Left renal cortex interstitium (tissue), 4 donors: ENCODE measurements at regions not wholly inside any gene's neighbourhood (a gene's known extent, or its start where the extent isn't known, plus 50 kb on each side); places are given as distances from the start of the nearest gene placed in this dataset.
A peak's percentile ranks its signal among the peaks of the same experiment; 100 is the strongest.
"Not testable (repeated sequence)": the region's sequence is repeated elsewhere in the genome, so short reads cannot be mapped to it uniquely, and the experiment has no call there.

Experiments used
- DNase-seq, 4 donors: peaks; one replicate each; pipeline ENCODE4 v3.0.0-alpha.2; 2013; ENCODE audit warnings: low read depth in 4 of 4, low spot score in 2 of 4, missing footprints in 1 of 4

DNA sequence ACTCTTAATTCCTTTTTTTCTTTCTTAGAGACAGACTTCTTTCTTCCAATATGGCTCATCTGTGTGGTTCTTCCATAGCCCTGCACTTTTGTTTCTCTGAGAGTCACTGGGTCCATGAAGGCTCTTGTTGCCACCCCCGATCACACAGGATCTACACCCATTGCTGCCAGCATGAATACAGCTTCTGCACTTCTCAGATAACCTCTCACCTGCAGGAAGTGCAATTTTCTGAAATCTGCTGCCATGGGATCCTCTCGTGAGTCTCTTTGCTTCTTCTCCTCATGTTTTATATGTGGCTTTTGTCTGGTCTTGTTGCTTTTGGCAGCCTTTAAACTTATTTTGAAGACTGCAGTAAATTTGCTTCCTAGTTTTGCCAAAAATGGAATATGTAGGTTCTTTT lies 171.2 kb downstream of the TMEM167A start:
- no peak for DNase-seq

DNA sequence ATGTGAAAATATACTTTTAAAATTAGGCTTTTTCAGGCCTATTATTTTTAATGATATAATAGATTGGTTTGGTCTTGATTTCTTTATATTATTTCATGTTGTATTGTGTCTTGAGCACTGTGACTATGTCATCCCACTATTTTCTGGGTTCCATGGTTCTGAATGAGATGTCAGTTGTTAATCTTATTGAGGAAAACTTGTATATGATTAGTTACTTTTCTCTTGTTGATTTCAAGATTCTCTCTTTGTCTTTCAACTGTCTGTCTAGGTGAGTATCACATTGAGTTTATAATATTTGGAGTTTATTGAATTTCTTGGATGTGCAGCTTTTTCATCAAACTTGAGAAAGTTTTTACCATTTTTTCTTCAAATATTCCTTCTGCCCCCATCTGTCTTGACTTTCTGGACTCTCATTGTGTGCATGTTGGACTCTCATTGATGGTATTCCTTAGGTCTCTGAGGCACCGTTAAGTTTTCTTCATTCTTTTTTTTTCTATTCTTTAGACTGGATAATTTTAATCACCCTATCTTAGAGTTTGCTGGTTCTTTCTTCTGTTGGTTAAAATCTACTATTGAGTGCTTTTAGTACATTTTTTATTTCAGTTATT lies 175.8 kb downstream of the TMEM167A start:
- no peak for DNase-seq

DNA sequence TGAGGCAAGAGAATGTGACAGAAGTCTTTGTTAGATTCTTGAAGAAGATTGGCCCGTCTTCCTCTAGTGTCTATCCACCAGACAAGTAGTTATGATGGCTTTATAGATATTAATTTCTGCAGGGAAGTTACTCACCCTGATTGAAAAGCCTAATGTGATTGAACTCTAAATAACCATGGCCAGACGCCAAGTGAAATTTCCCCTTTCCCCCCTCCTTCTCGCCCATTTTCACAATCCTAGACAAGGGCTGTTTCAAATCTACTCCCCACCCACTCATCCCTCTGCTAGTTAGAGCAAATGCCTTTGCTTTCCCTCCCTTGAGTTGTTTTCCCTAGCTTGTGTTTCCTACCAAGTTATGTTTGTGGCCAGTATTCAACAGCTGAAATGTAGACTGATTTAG lies 182.5 kb downstream of the TMEM167A start:
- peak in 1 of 4 donors; percentile 32 for DNase-seq

DNA sequence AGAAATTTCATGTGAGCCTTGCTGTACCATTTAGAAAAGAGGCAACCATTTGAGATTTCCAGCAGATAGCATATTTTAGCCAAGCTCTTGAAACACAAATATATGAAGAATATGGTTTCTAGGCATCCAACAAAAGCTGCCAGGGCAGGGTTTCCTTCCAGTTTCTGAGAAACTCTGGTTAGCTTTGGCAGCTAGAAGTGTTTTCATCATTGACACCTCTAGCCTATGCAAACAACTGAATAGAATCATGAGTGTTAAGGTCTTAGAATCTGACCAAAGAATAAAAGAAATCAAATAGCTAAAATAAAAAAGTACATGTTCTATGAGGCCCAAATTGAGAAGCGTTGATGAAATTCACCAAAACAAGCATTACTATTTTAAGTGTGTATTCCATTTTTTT lies 188.1 kb downstream of the TMEM167A start:
- no peak for DNase-seq

DNA sequence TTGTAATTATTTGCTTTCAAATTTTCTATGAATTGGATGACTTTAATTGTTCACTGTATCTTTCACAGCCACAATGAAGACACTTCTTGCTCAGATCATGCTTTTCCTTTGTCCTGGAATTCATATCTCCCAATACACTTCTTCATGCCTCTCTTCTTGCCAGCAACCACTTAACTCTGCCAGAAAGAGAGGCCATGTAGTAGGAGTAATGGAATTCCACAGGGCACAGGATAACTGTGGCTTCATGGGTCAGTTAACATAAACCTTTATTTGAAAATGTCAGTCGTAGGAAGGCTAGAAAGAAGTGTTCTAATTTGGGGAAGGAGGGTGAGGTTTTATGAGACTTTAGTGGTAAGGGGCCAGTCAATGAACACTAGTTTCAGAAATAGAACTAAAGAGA lies 190.3 kb downstream of the TMEM167A start:
- DNase-seq: no peak

DNA sequence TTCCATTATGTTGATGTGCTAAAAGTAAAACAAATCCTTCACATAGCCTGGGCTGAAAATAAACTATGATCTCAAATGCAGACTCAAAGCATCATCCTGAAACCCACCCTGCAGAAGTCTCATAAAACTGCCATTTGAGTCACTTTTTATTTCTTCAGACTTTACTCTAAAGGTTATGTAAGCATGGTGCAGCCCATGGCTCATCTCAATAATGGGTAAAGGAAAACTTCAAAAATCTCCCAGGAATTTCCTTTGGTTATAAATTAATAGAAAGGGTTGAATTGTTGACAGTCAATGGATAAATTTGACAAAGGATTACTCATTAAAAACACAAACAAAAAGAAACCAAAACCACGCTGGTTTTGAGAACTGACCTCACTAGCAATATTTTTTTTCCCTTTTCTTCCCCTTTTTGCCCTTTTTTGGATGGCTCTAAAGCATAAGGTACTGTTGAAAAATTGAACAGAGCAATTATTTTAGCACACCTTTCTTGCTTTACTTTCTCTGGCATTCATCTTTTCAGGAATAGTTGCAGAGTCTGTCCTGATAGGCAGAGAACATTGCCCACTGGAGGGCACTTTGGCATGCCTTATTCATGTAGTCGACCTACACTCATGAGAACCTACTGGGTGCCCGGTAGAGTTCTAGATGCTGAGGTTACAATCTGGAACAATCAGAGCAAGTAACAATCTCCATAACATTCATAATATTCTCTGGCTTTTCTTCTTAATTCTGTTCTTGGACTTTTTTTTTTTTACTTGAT lies 191.4 kb downstream of the TMEM167A start:
- DNase-seq: peak in 1 of 4 donors; percentile 60

DNA sequence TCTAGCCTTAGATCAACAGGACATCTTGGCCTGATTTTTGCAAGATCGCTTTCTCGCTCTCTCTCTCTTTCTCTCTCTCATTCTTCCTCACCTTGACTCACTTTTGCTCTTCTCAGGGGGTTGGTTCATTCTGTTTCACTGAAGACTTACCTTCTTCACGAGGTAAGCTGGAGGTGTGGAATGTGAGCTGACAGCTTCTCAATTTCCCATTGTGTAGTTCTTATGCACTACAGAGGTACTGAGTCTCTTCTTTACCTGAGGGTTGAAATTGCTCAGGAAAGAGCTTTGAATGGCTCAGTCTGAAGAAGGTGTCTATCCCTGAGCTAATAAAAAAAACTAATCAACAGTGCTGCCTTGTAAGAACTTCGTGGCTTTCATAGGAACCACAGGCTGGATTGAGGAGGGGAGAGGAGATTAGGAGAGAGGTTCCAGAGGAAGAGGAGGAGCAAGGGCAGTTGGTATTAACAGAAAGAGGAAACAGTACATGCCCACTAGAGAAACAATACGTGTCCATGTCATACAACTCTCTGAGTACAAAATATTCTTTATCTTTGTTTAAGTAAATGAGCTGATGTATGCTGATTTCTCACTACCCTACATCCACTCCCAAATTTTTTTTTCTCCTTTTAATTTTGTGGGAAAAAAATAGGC lies 192.2 kb downstream of the TMEM167A start:
- DNase-seq: no peak

DNA sequence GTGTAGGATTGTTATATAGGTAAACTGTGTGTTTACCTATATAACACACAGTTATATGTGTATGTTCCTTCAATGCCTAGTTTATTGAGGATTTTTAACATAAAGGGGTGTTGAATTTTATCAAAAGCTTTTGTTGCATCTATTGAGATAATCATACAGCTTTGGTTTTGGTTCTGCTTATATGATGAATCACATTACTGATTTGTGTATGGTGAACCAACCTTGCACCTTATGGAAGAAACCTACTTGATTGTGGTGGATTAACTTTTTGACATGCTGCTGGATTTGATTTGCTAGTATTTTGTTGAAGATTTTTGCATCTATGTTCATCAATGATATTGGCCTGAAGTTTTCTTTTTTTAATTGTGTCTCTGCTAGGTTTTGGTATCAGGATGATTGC lies 194.9 kb downstream of the TMEM167A start:
- DNase-seq: no peak

DNA sequence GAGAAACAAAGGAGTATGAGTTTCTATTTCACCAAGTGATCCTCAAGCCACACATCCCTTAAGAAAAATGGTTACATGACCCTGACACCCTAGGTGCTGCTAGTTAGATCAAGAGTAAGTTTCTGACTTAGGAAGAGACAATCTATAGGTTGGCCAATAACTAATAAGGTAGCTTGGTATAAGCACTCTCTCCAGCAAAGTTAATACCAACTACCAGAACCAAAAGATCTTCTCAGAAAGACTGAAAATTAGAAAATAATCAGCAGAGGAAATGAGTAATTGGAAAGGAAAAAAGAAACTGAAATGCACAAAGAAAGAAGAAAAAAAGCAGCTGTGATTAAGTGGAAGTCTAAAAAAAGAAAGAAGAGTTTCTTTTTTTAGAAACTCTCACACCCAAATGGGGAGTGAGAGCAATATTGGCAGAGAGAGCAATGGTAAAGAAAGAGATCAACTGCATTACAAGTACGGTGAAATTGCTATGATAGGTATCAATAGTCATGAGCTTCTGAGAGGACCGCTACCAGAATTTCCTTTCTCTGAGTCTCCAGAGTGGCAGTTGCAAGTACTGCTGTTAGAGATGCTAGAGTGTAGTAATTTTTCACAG lies 195.5 kb downstream of the TMEM167A start:
- DNase-seq: no peak

DNA sequence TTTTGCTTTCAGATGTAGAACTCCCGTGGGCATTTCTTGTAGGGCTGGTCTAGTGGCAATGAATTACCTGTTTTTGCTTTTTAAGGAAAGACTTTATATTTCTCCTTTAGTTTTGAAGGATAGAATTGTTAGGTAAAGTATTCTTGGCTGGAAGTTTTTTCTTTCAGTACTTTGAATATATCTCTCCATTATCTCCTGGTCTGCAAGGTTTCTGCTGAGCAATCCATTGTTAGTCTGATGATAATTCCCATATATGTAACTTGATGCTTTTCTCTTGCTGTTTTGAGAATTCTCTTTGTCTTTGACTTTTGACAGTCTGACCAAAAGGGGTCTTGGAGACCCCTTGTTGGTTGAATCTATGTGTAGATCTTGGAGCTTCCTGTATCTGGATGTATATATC lies 198.1 kb downstream of the TMEM167A start:
- no peak for DNase-seq

DNA sequence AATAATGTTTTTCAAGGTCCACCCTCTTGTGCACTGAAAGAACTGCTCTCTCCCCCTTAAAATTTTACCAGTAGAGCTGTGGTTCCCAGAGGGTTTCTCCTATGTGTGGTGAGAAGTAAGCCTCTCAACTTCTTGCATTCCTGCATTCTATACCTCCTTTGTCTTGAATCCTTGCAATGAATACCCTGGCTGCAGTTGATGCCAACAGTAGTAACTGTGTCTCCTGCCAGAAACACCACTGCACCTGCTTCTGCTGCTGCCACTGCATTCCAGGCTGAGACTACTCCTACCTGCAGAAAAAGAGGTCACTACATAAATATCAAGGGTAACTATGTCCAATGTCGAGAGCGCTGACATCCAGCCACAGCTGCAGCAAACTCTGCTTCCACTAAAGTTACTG lies 203.7 kb downstream of the TMEM167A start:
- no peak for DNase-seq

DNA sequence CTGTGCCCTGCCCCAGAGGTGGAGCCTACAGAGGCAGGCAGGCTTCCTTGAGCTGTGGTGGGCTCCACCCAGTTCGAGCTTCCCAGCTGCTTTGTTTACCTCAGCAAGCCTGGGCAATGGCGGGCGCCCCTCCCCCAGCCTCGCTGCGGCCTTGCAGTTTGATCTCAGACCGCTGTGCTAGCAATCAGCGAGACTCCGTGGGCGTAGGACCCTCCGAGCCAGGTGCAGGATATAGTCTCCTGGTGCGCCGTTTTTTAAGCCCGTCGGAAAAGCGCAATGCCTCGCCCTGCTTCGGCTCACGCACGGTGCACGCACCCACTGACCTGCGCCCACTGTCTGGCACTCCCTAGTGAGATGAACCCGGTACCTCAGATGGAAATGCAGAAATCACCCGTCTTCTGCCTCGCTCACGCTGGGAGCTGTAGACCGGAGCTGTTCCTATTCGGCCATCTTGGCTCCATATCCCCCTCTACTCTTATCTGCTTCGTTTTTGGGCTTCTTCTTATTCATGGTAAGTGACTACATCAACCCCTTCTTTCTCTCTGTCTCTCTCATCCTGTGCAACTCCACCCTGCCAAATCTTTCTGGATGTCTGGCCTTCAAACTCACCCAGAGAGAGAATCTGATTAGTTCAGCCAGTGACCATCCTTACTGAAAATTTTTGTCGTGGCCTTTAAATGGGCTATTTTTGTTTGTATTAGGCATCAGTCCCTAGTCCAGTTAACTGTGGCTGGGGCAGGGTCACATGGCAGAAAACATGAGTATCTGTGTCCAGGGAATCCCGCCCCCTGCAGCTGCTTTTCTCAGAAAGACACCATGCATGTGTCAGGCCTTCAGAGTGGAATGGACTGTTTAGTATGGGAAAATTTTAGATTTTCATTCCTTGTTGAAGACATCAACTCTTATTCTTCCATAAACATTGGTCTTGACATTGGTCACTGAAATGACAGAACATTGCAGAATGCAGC lies 204.6 kb downstream of the TMEM167A start:
- not testable (repeated sequence) for DNase-seq

DNA sequence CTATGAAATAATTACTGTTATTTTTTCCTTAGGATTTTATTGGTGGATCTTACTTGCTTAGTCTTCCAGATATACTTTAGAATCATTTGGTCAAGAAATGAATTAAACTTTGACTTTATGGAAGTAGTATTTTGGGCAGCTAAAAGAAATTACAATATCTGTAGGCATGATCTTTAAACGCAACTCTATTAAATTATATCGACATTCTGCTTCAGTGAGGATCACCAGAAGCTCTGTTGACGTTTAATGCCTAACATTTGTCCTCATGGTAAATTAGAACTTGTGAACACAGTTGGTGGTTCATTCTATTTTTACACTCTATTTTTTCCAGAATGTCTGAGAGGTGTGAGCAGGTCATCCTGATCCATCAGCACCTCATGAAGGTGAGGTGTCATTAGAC lies 211.6 kb downstream of the TMEM167A start:
- no peak for DNase-seq

DNA sequence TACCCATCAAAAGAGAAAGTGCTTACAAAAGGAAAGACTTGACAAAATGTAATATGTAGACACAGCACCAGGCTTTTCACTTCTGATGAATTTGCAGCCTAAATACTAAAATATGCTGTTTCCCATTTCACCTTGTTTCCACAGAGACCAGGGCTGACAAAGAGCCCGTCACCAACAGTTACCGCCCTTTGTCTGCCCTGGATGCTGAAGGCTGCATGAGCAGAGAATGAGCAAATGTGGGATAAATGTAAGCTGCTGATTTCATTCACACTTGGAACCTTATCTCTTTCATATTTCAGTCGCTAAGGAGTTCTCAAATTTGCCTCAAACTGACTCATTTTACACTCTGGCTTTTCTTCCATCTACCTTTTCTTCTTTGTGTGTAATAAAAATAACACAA lies 213.9 kb downstream of the TMEM167A start:
- no peak for DNase-seq

DNA sequence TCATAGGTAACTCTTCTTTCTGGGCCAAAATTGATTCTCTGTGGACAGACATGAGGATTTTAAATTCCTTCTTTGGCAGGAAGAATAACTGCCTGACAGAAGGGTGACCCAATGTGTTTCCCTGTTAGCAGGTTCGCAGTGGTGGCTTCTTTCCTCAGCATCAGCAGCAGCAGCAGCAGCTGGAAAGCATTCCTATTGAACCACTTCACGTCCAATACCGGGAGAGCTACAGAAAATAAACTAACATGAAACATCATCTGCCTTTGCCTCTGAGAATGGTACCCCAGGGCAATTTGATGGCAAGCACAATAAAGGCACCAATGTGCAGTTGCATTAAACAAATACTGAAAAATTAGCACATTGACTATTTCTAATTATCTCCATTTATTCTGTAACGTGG lies 214.5 kb downstream of the TMEM167A start:
- DNase-seq: no peak

DNA sequence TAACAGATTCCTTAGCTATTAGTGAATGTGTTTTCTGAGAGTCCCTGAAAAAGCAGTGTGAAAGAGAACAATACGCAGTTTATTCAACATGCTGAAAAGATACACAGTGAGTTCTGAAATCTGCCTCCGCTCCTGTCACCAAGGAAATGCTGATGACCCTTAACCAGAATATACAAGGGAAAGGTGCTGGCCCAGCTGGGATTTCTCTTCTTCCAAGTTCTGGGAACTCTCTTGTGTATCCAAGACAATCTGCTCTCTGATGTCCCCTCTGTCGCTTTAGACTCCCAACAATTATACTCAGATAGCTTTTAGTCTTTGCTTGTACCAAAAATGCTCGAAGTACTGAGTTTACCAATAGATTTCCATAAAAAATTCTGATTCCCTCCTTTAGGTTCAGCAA lies 214.9 kb downstream of the TMEM167A start:
- DNase-seq: no peak

DNA sequence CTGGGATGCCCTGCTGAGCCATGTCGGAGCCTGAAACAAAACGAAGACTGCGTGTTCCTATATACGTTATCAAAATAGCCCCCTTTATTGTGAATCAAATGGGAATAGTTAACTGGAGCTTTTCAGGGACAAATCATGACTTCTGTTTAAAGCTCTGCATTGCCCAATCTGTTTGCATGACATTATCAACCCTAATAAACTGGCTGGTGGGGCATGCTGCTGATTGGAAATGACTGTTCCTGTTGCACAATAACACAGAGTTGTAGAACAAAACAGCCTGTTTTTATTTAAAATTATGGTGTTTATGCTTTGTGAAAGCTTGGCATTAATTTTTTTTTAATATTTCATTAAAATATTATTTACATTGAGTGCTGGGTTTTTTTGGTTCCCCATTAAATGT lies 215.5 kb downstream of the TMEM167A start:
- no peak for DNase-seq

DNA sequence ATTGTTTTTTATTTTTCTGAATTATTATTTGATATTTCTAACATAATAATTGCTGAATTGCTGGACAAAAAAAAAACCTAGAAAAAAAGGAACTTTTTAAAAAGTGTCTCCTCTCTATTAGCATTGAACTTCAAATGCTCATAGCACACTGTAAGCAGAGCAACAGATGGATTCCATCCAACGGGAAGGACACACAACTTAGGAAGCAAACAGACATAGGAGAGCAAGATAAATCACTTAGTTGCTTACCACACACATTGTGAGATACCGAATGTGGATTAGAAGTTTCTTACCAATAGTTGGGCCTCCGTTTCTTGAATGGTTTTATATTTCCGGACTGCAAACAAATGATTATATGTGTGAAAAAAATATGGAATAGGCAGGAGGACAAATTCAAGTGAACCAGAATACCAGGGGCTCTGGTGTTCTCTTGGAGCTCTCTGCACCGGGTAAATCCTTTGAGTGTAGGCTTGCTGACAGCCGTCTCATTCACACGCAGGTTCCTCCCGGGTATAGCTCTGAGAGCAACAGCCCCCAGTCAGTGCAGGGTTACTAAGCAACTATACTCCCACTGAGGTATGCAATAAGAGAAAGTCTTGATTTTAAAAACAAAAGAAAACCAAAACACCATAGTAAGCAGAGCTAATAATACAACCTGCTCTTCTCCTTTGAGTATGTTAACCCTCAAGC lies 217.6 kb downstream of the TMEM167A start:
- peak in 2 of 4 donors; percentile 41 to 66 for DNase-seq

DNA sequence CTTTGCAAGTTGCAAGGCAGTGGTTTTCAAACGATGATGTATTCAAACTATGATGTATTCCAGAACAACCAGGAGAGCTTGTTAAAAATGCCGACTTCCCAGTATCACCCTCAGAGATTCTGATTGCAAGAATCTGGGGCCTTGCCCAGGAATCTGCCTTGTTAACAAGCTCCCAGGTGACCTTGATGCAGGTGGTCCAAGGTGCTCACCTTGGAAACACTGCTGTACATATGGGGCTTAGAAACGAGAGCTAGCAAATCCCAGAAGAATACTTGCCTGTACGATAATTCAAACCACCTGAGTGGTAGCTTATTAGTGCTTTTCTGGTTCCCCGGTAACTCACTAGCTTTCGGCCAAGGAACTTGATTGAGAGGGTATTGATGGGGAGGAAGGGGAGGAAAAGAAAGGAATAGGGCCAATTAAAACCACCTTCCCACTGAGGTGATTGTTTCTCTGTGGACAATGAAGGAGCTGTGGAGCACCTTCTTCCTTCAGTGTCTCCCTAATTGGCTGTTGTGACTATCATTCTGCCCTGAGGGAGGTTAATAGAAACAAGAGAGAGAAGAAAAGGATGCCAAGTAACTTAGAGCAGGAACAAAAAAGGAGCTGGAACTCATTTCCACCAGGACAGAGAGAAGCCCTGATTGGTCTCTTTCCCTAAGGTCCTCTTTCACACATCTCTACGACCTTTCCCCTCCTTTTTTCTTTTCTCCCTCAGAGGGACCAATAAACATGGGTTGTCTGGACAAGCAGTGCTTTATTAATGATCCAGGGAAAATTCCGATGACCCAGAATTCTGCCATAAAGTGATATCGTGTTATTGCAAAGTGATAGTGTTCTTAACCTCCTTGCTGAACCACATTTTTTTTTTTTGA lies 218.8 kb downstream of the TMEM167A start:
- DNase-seq: no peak
